ENCODE measurements at regions not wholly inside any gene's neighbourhood (a gene's known extent, or its start where the extent isn't known, plus 50 kb on each side); places are given as distances from the start of the nearest gene placed in this dataset.

- no peak for TF ChIP-seq EZH2 (IDR thresholded peaks at IDR 0.05; ENCODE audit: borderline replicate concordance, low read length)
- TF ChIP-seq CTCF (IDR thresholded peaks at IDR 0.05; ENCODE audit: low read length), result no peak
These were observed 389.8 kb downstream of the NR2F1-AS1 start for GRCh38 chr5:93191035-93191817.

All from OCI-LY1 (cell line).